Right lobe of liver (tissue), 6 donors: ENCODE measurements at regions not wholly inside any gene's neighbourhood (a gene's known extent, or its start where the extent isn't known, plus 50 kb on each side); places are given as distances from the start of the nearest gene placed in this dataset.

ENCODE experiments used
- ATAC-seq, 4 donors: fragments of 200-7000 bp; cut with Tn5 transposase; one replicate each; pipeline ENCODE4 v1.9.1; 2020; ENCODE audit warnings: mild to moderate bottlenecking in 4 of 4, moderate library complexity in 4 of 4
- DNase-seq, 3 donors: peaks; one replicate each; pipeline ENCODE4 v3.0.0-alpha.2; 2020
- H3K27ac ChIP-seq, 3 donors: fragments of 200-600 bp; one replicate each; pipeline ENCODE4 v1.8.0; 2022
- H3K27me3 ChIP-seq, 2 donors: fragments of 200-600 bp; one replicate each; pipeline ENCODE4 v1.8.0; 2022
- H3K36me3 ChIP-seq, 4 donors: fragments of 200-600 bp; sonication (generic) in 1 of 4; one replicate each; pipeline versions ENCODE4 v1.5.1 to v1.8.0; 2017 to 2022; ENCODE audit warnings: control low read depth in 1 of 4
- H3K4me1 ChIP-seq, 4 donors: fragments of 200-600 bp; sonication (generic) in 1 of 4; one replicate each; pipeline versions ENCODE4 v1.5.1 to v1.8.0; 2017 to 2022; ENCODE audit warnings: control low read depth in 1 of 4
- H3K4me3 ChIP-seq, 3 donors: fragments of 200-600 bp; one replicate each; pipeline ENCODE4 v1.8.0; 2022
- H3K9me3 ChIP-seq, 4 donors: fragments of 200-600 bp; sonication (generic) in 1 of 4; one replicate each; pipeline versions ENCODE4 v1.5.1 to v1.8.0; 2017 to 2022; ENCODE audit warnings: control low read depth in 1 of 4
- CTCF ChIP-seq, 4 donors: fragments of 200-600 bp in 3 of 4; fragments of 450-650 bp in 1 of 4; IDR thresholded peaks; one replicate each; pipeline versions ENCODE4 v1.5.1 to v1.8.0; 2016 to 2022; ENCODE audit warnings: antibody characterized with exemption in 4 of 4, mild to moderate bottlenecking in 2 of 4
- POLR2A ChIP-seq: fragments of 450-650 bp; IDR thresholded peaks from one replicate; pipeline ENCODE4 v1.6.1; 2017; ENCODE audit warnings: antibody characterized with exemption, mild to moderate bottlenecking
- WGBS: methylation state at CpG from one replicate; pipeline ENCODE4 v1.1.6; 2018; ENCODE audit warnings: low coverage, low lambda C conversion rate; ENCODE audit not compliant: insufficient coverage; ENCODE audit errors: missing lambda C conversion rate; 5-methylcytosine and 5-hydroxymethylcytosine counted together
- intact Hi-C, 2 donors: fragments of 100-400 bp; cut with DNase I; formaldehyde crosslinking; loops; one replicate each; pipeline versions ENCODE4 v1.11.2 to v1.14.1; 2022
- donor health status: DM: no; HTN: yes; CAD: no.
- donor health status: DM: no; HTN: no; CAD: no.
- donor health status: DM: no; HTN: no; CAD: no.
- donor health status: DM: no; HTN: yes; CAD: no.
- donor health status: DM: no; HTN: yes; CAD: no.

GRCh38 chr9:71326360-71326759, 204.9 kb upstream of the TRPM3 start:
- ATAC-seq: no peak
- no peak for TF ChIP-seq CTCF (IDR thresholded peaks at IDR 0.05)
- no peak for TF ChIP-seq POLR2A
- intact Hi-C loops: no loop called here
- Histone ChIP-seq H3K4me3 (no peak overlapping the region), H3K27me3 (no peaks in the 10 kb centered on the region), H3K9me3 (no peaks in the 10 kb centered on the region), H3K27ac (no peak overlapping the region), H3K4me1 (no peaks in the 10 kb centered on the region), H3K36me3 (no peaks in the 10 kb centered on the region)
- DNase-seq: no peak
- WGBS: 73% methylated on average over 1 of the region's 1 CpG

GRCh38 chr9:71323357-71323756, 201.9 kb upstream of the TRPM3 start:
- WGBS: 97% methylated on average over 3 of the region's 3 CpGs
- TF ChIP-seq POLR2A: no peak
- TF ChIP-seq CTCF (IDR thresholded peaks at IDR 0.05): no peak
- H3K27me3 ChIP-seq: no peaks in the 10 kb centered on the region
- H3K27ac ChIP-seq: no peak overlapping the region
- no peaks in the 10 kb centered on the region for H3K9me3 ChIP-seq
- ATAC-seq: no peak
- DNase-seq: no peak
- no peak overlapping the region for H3K4me3 ChIP-seq
- H3K36me3 ChIP-seq: no peaks in the 10 kb centered on the region
- intact Hi-C loops: no loop called here
- no peaks in the 10 kb centered on the region for H3K4me1 ChIP-seq

GRCh38 chr9:71322311-71322710, 200.9 kb upstream of the TRPM3 start:
- intact Hi-C loops: no loop called here
- no peak overlapping the region for H3K4me3 ChIP-seq
- H3K27ac ChIP-seq: no peak overlapping the region
- no peaks in the 10 kb centered on the region for H3K27me3 ChIP-seq
- no peaks in the 10 kb centered on the region for H3K36me3 ChIP-seq
- no peak for TF ChIP-seq CTCF (IDR thresholded peaks at IDR 0.05)
- TF ChIP-seq POLR2A: no peak
- ATAC-seq: no peak
- WGBS: 75% methylated on average over 3 of the region's 3 CpGs
- H3K9me3 ChIP-seq: no peaks in the 10 kb centered on the region
- no peaks in the 10 kb centered on the region for H3K4me1 ChIP-seq
- no peak for DNase-seq

- Histone ChIP-seq H3K4me3 (no peak overlapping the region), H3K36me3 (no peaks in the 10 kb centered on the region), H3K27ac (no peak overlapping the region), H3K27me3 (no peaks in the 10 kb centered on the region), H3K4me1 (no peaks in the 10 kb centered on the region), H3K9me3 (no peaks in the 10 kb centered on the region)
- WGBS: 70% methylated on average over 1 of the region's 1 CpG
- no peak for DNase-seq
- intact Hi-C loops: no loop called here
- ATAC-seq: no peak
- TF ChIP-seq CTCF (IDR thresholded peaks at IDR 0.05) (no peak), POLR2A (no peak)
Observed at GRCh38 chr9:71308454-71308853, 187.0 kb upstream of the TRPM3 start.

GRCh38 chr9:71306134-71306533, 184.7 kb upstream of the TRPM3 start:
- Histone ChIP-seq H3K9me3 (no peaks in the 10 kb centered on the region), H3K36me3 (no peaks in the 10 kb centered on the region), H3K4me3 (no peak overlapping the region)

More at GRCh38 chr9:71306134-71306533, 184.7 kb upstream of the TRPM3 start:
- ATAC-seq (no peak), DNase-seq (no peak)
- Histone ChIP-seq H3K4me1 (no peaks in the 10 kb centered on the region), H3K27me3 (no peaks in the 10 kb centered on the region), H3K27ac (no peak overlapping the region)
- intact Hi-C loops: no loop called here
- WGBS: 85% methylated on average over 3 of the region's 3 CpGs
- TF ChIP-seq CTCF (IDR thresholded peaks at IDR 0.05) (no peak), POLR2A (no peak)
